HG03460 (cell line): ENCODE measurements at regions not wholly inside any gene's neighbourhood (a gene's known extent, or its start where the extent isn't known, plus 50 kb on each side); places are given as distances from the start of the nearest gene placed in this dataset.
A peak's percentile ranks its signal among the peaks of the same experiment; 100 is the strongest.

Source experiments
- ATAC-seq: cut with Tn5 transposase; IDR thresholded peaks from one replicate; pipeline ENCODE4 v1.9.1; 2021; ENCODE audit not compliant: unreplicated experiment

DNA sequence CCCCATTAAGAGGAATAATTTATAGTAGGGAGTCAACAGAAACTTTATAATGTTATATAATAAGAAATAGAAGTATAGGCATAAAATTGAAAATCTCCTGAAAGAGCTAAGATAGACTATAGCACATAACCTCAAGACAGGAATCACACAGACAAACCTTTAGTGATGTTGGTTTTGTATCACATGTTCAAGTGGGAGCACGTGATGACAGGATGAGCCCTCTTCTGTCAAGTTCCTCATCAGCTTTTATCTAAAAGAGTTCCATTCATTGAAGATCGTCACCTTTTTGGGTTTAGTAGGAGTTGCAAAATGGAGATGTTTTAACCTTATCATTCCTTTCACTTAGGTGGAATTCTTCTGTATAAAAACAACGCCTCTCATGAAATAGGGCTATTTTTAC is 127.0 kb downstream of the MCHR2 start:
- ATAC-seq, result no peak

- peak; percentile 87 for ATAC-seq
These were observed 125.8 kb downstream of the MCHR2 start for GRCh38 chr6:99868074-99868702.
